Breast epithelium (tissue), 4 donors: ENCODE measurements at regions not wholly inside any gene's neighbourhood (a gene's known extent, or its start where the extent isn't known, plus 50 kb on each side); places are given as distances from the start of the nearest gene placed in this dataset.

Experiments
- DNase-seq, 2 donors: peaks; one replicate each; pipeline ENCODE4 v3.0.0-alpha.2; 2019; ENCODE audit warnings: low spot score in 2 of 2
- H3K27ac ChIP-seq, 2 donors: fragments of 200-600 bp; sonication (generic) in 1 of 2; one replicate each; pipeline ENCODE4 v1.5.1; 2016 to 2019; ENCODE audit warnings: mild to moderate bottlenecking in 1 of 2
- H3K27me3 ChIP-seq, 2 donors: fragments of 200-600 bp; sonication (generic) in 1 of 2; one replicate each; pipeline versions ENCODE4 v1.5.1 to v1.6.0; 2017 to 2019; ENCODE audit warnings: control low read depth in 1 of 2, mild to moderate bottlenecking in 1 of 2
- H3K36me3 ChIP-seq: fragments of 200-600 bp; one replicate; pipeline ENCODE4 v1.5.1; 2019
- H3K4me1 ChIP-seq, 2 donors: fragments of 200-600 bp; sonication (generic); one replicate each; pipeline ENCODE4 v1.5.1; 2016 to 2019; ENCODE audit warnings: control low read depth in 1 of 2
- H3K4me3 ChIP-seq, 3 donors: fragments of 200-600 bp; sonication (generic); 1 replicate in 2 of 3; 2 replicates in 1 of 3; pipeline ENCODE4 v1.5.1; 2016 to 2019; ENCODE audit warnings: mild to moderate bottlenecking in 3 of 3, moderate library complexity in 2 of 3
- H3K9me3 ChIP-seq, 2 donors: fragments of 200-600 bp; sonication (generic) in 1 of 2; one replicate each; pipeline ENCODE4 v1.5.1; 2016 to 2019; ENCODE audit warnings: control low read depth in 1 of 2
- POLR2A ChIP-seq: fragments of 450-650 bp; IDR thresholded peaks from one replicate; pipeline ENCODE4 v1.6.1; 2016; ENCODE audit warnings: antibody characterized with exemption, mild to moderate bottlenecking, moderate library complexity
- POLR2AphosphoS5 ChIP-seq, 3 donors: sonication (generic); formaldehyde crosslinking; IDR thresholded peaks; one replicate each; pipeline ENCODE4 v1.6.1; 2017; ENCODE audit warnings: antibody characterized with exemption in 3 of 3
- intact Hi-C: fragments of 100-400 bp; cut with DNase I; formaldehyde crosslinking; loops from one replicate; pipeline ENCODE4 v1.15.1; 2023; ENCODE audit warnings: low total_unique reads
- TF ChIP-seq, protein P1 (sequence below), 3 donors: fragments of 450-650 bp; IDR thresholded peaks; one replicate each; pipeline ENCODE4 v1.5.1; 2016 to 2017; ENCODE audit warnings: antibody characterized with exemption in 3 of 3, mild to moderate bottlenecking in 3 of 3, moderate library complexity in 3 of 3

DNA sequence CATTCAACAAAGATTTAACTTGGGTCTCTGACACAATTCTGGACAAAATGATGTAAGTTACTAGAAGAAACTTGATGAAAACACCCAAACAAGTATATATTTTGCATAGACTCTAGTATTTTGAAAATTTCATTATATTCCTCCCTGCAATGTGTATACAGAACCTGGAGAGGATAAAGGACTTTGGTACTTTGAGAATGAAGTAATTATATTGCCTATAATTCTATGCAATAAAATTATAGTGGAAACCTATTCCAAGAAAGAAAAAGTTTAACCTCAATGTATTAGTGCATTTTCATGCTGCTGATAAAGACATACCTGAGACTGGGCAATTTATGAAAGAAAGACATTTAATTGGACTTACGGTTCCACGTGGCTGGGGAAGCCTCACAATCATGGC, 1146.1 kb downstream of the KCNT2 start:
- Histone ChIP-seq H3K27me3 (no peaks in the 10 kb centered on the region), H3K9me3 (no peaks in the 10 kb centered on the region), H3K4me1 (no peaks in the 10 kb centered on the region), H3K4me3 (no peak overlapping the region), H3K36me3 (no peaks in the 10 kb centered on the region), H3K27ac (no peak overlapping the region)
- intact Hi-C loops = no loop called here
- no peak for TF ChIP-seq POLR2A
- no peak for DNase-seq

DNA sequence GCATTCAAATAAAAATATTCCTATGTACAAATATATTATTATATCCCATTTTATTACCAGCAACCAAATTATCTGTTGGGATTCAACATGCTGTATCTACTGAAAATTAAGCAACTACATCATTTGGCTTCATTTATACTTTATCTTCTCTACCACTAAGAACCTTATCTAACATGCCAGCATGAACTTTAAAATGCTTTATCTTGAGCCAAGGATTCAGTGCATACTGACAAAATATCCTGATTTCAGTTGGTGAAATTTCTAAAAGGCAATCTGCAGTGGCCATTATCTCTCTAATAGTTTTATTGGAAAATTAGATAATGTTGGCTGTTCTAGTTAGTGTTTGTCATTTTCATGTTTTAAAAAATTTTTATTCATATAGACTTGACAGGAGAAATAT, 1149.9 kb downstream of the KCNT2 start:
- DNase-seq = no peak
- H3K4me3 ChIP-seq = no peak overlapping the region
- no peaks in the 10 kb centered on the region for H3K4me1 ChIP-seq
- intact Hi-C loops = no loop called here
- no peak overlapping the region for H3K27ac ChIP-seq
- H3K27me3 ChIP-seq = no peaks in the 10 kb centered on the region
- no peak for TF ChIP-seq POLR2A
- TF ChIP-seq, protein P1, sequence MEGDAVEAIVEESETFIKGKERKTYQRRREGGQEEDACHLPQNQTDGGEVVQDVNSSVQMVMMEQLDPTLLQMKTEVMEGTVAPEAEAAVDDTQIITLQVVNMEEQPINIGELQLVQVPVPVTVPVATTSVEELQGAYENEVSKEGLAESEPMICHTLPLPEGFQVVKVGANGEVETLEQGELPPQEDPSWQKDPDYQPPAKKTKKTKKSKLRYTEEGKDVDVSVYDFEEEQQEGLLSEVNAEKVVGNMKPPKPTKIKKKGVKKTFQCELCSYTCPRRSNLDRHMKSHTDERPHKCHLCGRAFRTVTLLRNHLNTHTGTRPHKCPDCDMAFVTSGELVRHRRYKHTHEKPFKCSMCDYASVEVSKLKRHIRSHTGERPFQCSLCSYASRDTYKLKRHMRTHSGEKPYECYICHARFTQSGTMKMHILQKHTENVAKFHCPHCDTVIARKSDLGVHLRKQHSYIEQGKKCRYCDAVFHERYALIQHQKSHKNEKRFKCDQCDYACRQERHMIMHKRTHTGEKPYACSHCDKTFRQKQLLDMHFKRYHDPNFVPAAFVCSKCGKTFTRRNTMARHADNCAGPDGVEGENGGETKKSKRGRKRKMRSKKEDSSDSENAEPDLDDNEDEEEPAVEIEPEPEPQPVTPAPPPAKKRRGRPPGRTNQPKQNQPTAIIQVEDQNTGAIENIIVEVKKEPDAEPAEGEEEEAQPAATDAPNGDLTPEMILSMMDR (IDR thresholded peaks at IDR 0.05) = no peak
- TF ChIP-seq POLR2AphosphoS5 (IDR thresholded peaks at IDR 0.05) = no peak
- no peaks in the 10 kb centered on the region for H3K36me3 ChIP-seq
- no peaks in the 10 kb centered on the region for H3K9me3 ChIP-seq

DNA sequence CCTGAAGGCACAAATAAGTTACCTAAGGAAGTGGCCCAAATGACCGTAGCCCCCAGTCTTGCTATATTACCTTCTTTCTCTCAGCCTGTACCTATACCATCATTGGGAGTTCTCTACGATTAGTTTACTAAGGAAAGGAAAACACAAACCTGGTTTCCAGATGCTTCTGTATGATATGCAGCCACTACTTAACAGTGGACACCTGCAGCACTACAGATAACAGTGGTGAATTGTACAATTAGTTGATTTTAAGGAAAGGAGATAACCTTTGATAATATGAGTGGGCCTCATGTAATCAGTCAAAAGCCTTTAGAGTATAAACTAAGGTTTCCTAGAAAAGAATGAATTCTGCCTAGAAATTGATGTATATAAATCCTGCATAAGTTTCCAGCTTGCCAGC, 1157.4 kb downstream of the KCNT2 start:
- TF ChIP-seq POLR2A (no peak), POLR2AphosphoS5 (IDR thresholded peaks at IDR 0.05) (no peak)
- TF ChIP-seq, protein P1 (IDR thresholded peaks at IDR 0.05) = no peak
- no peaks in the 10 kb centered on the region for H3K27me3 ChIP-seq
- no peak overlapping the region for H3K4me3 ChIP-seq
- no peak overlapping the region for H3K27ac ChIP-seq
- no peaks in the 10 kb centered on the region for H3K36me3 ChIP-seq
- H3K9me3 ChIP-seq = peaks cover 0 to 6% of the 10 kb centered on the region in 2 donors
- DNase-seq = no peak
- intact Hi-C loops = no loop called here
- no peaks in the 10 kb centered on the region for H3K4me1 ChIP-seq

DNA sequence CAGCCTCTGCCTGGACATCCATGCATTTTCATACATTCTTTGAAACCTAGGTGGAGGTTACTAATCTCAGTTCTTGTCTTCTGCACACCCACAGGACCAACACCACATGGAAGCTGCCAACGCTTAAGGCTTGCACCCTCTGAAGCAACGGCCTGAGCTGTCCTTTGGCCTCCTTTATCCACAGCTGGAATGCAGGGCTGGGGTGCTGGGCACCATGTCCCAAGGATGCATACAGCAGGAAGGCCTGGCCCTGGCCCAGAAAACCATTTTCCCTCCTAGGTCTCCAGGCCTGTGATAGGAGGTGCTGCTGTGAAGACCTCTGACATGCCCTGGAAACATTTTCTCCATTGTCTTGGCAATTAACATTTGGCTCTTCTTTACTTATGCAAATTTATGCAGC, 1168.6 kb downstream of the KCNT2 start:
- H3K27me3 ChIP-seq = no peaks in the 10 kb centered on the region
- no peak for DNase-seq
- intact Hi-C loops = no loop called here
- no peak overlapping the region for H3K27ac ChIP-seq
- no peak overlapping the region for H3K4me3 ChIP-seq
- no peaks in the 10 kb centered on the region for H3K4me1 ChIP-seq
- TF ChIP-seq, protein P1 (IDR thresholded peaks at IDR 0.05) = no peak
- no peaks in the 10 kb centered on the region for H3K36me3 ChIP-seq
- no peaks in the 10 kb centered on the region for H3K9me3 ChIP-seq

DNA sequence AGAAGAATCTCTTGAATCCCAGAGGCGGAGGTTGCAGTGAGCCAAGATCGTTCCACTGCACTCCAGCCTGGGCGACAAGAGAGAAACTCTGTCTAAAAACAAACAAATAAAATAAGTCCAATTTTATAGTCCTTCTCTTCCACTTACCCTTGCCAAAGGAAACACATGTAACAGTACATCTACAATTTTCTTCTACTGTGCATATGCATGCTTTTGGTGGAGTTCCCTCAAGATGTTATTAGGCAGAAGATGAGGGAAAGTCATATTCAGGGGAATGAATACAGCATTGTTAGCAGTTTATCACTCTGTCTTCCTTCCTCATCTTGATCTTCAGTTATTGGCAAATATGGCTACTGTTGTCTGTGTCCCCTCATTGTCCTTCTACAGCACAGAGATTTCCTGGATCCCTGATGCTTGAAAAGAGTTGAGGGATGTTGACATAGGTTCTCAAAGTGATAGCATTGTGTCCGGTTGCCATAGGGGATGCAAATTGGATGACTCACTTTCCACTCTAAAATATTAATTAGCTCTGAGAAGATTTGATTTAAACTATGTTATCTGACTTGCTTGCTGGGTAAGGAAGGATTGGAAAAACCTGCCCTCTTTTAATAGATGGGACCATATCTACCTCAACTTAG, 1173.6 kb downstream of the KCNT2 start:
- Histone ChIP-seq H3K36me3 (no peaks in the 10 kb centered on the region), H3K9me3 (no peaks in the 10 kb centered on the region), H3K4me3 (no peak overlapping the region), H3K27ac (no peak overlapping the region), H3K27me3 (no peaks in the 10 kb centered on the region), H3K4me1 (no peaks in the 10 kb centered on the region)
- TF ChIP-seq POLR2AphosphoS5 (IDR thresholded peaks at IDR 0.05) = no peak
- TF ChIP-seq, protein P1 (IDR thresholded peaks at IDR 0.05) = no peak
- no peak for TF ChIP-seq POLR2A
- DNase-seq = no peak
- intact Hi-C loops = no loop called here

DNA sequence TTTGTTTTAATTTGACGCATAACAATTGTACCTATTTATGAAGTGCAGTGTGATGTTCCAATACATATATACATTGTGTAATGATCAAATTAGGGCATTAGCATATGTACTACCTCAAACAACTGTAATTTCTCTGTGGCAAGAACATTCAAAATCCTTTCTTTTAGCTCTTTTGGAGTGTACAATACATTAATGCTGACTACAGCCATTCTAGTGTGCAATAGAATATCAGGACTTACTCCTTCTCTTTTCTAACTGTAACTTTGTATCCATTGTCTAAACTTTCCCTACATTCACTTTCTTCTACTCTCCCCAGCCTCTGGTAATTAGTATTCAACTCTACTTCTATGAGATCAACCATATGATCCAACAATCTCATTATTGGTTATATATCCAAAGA, 1177.4 kb downstream of the KCNT2 start:
- no peaks in the 10 kb centered on the region for H3K4me1 ChIP-seq
- no peaks in the 10 kb centered on the region for H3K36me3 ChIP-seq
- no peak for DNase-seq
- no peaks in the 10 kb centered on the region for H3K9me3 ChIP-seq
- intact Hi-C loops = no loop called here
- no peak overlapping the region for H3K27ac ChIP-seq
- no peaks in the 10 kb centered on the region for H3K27me3 ChIP-seq
- TF ChIP-seq POLR2AphosphoS5 (IDR thresholded peaks at IDR 0.05) (no peak), POLR2A (no peak)
- TF ChIP-seq, protein P1 (IDR thresholded peaks at IDR 0.05) = no peak
- H3K4me3 ChIP-seq = no peak overlapping the region
